ENCODE measurements at regions not wholly inside any gene's neighbourhood (a gene's known extent, or its start where the extent isn't known, plus 50 kb on each side); places are given as distances from the start of the nearest gene placed in this dataset.

DNA sequence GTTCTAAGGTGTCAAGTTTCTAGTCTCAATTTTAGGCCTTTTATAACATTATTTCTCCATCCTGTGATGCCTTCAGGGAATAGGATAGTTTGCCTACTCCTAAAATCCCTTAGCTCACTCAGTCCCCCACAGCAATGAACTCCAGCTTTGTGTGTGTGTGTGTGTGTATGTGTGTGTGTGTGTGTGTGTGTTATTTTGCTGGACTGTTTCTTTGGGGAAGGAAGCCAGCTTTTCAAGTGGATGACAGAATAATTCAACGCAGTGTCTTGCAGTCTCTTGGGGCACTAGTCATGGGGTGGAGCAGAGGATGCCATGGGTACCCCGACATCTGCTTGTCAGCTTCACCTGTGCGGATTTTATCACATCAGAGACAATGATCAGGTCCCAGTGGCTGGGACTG, 262.8 kb upstream of the DAPK1 start:
- ATAC-seq (no peak), DNase-seq (ENCODE audit: low read depth, low spot score) (no peak)
- Histone ChIP-seq H3K4me1 (ENCODE audit: control insufficient read depth in 1 of 2, insufficient read depth in 2 of 2, low read length in 2 of 2) (no peaks in the 10 kb centered on the region), H2AFZ (ENCODE audit: low read depth, low read length, poor library complexity, severe bottlenecking) (no peak overlapping the region), H3K79me2 (ENCODE audit: insufficient read depth, low read length) (no peaks in the 10 kb centered on the region), H3K9me3 (ENCODE audit: control insufficient read depth in 1 of 2, insufficient read depth in 1 of 2, low read depth in 1 of 2, low read length in 2 of 2) (no peaks in the 10 kb centered on the region), H4K20me1 (ENCODE audit: insufficient read depth) (no peaks in the 10 kb centered on the region), H3K9me2 (ENCODE audit: insufficient read depth) (no peaks in the 10 kb centered on the region), H3K36me3 (ENCODE audit: control insufficient read depth in 1 of 2, insufficient read depth in 2 of 2, low read length in 2 of 2) (no peaks in the 10 kb centered on the region), H3K27me3 (ENCODE audit: insufficient read depth, low read length) (peaks cover 35% of the 10 kb centered on the region), H3K4me2 (ENCODE audit: low read length) (no peak overlapping the region), H3K9ac (ENCODE audit: low read length) (no peak overlapping the region), H3K27ac (ENCODE audit: low read depth, low read length) (no peak overlapping the region), H3K4me3 (replicated peaks in 1 of 2; ENCODE audit: low read depth in 1 of 2, low read length in 2 of 2) (no peak overlapping the region)
- BruUV-seq (replicated peaks), result no TSS peak
- RAD21 ChIA-PET (ENCODE audit: low non-redundant PET in 1 of 2, low total read pairs in 2 of 2, uncharacterized antibody in 2 of 2, unreplicated experiment in 2 of 2), result no interaction called here
- intact Hi-C loops (cut with micrococcal nuclease), result no loop called here
- TF ChIP-seq SRF (IDR thresholded peaks at IDR 0.05; ENCODE audit: low read depth) (no peak), EZH2phosphoT487 (IDR thresholded peaks at IDR 0.05; ENCODE audit: borderline replicate concordance) (no peak), TCF7L2 (IDR thresholded peaks at IDR 0.05; ENCODE audit: borderline replicate concordance, extremely low read depth, insufficient read depth, insufficient read length) (no peak), SP1 (IDR thresholded peaks at IDR 0.05; ENCODE audit: low read depth) (no peak), CBX3 (IDR thresholded peaks at IDR 0.05; ENCODE audit: low read depth) (no peak), ELF1 (IDR thresholded peaks at IDR 0.05; ENCODE audit: borderline replicate concordance, low read depth) (no peak), RAD21 (IDR thresholded peaks at IDR 0.05; ENCODE audit: low read depth) (no peak), ZNF274 (IDR thresholded peaks at IDR 0.05; ENCODE audit: low read depth, low read length) (no peak), CEBPB (IDR thresholded peaks at IDR 0.05; ENCODE audit: low read depth) (no peak)
- TF ChIP-seq, protein P1, sequence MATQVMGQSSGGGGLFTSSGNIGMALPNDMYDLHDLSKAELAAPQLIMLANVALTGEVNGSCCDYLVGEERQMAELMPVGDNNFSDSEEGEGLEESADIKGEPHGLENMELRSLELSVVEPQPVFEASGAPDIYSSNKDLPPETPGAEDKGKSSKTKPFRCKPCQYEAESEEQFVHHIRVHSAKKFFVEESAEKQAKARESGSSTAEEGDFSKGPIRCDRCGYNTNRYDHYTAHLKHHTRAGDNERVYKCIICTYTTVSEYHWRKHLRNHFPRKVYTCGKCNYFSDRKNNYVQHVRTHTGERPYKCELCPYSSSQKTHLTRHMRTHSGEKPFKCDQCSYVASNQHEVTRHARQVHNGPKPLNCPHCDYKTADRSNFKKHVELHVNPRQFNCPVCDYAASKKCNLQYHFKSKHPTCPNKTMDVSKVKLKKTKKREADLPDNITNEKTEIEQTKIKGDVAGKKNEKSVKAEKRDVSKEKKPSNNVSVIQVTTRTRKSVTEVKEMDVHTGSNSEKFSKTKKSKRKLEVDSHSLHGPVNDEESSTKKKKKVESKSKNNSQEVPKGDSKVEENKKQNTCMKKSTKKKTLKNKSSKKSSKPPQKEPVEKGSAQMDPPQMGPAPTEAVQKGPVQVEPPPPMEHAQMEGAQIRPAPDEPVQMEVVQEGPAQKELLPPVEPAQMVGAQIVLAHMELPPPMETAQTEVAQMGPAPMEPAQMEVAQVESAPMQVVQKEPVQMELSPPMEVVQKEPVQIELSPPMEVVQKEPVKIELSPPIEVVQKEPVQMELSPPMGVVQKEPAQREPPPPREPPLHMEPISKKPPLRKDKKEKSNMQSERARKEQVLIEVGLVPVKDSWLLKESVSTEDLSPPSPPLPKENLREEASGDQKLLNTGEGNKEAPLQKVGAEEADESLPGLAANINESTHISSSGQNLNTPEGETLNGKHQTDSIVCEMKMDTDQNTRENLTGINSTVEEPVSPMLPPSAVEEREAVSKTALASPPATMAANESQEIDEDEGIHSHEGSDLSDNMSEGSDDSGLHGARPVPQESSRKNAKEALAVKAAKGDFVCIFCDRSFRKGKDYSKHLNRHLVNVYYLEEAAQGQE (IDR thresholded peaks at IDR 0.05; ENCODE audit: low read depth), result no peak
- TF ChIP-seq, protein P2, sequence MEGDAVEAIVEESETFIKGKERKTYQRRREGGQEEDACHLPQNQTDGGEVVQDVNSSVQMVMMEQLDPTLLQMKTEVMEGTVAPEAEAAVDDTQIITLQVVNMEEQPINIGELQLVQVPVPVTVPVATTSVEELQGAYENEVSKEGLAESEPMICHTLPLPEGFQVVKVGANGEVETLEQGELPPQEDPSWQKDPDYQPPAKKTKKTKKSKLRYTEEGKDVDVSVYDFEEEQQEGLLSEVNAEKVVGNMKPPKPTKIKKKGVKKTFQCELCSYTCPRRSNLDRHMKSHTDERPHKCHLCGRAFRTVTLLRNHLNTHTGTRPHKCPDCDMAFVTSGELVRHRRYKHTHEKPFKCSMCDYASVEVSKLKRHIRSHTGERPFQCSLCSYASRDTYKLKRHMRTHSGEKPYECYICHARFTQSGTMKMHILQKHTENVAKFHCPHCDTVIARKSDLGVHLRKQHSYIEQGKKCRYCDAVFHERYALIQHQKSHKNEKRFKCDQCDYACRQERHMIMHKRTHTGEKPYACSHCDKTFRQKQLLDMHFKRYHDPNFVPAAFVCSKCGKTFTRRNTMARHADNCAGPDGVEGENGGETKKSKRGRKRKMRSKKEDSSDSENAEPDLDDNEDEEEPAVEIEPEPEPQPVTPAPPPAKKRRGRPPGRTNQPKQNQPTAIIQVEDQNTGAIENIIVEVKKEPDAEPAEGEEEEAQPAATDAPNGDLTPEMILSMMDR (IDR thresholded peaks at IDR 0.05 in 2 of 3, conservative IDR thresholded peaks at IDR 0.05 in 1 of 3; ENCODE audit: borderline replicate concordance in 1 of 3, insufficient read depth in 1 of 3, low read depth in 2 of 3, low read length in 2 of 3), result no peak
- TF ChIP-seq, protein P3, sequence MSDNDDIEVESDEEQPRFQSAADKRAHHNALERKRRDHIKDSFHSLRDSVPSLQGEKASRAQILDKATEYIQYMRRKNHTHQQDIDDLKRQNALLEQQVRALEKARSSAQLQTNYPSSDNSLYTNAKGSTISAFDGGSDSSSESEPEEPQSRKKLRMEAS (IDR thresholded peaks at IDR 0.05), result no peak
- POLR2A ChIA-PET, result no interaction called here
- CTCF ChIA-PET, result no interaction called here

All from HCT116 (cell line).